K562 (cell line): ENCODE measurements at regions not wholly inside any gene's neighbourhood (a gene's known extent, or its start where the extent isn't known, plus 50 kb on each side); places are given as distances from the start of the nearest gene placed in this dataset.

Experiments
- ATAC-seq: fragments of 200-7000 bp; cut with Tn5 transposase; 3 replicates; pipeline ENCODE4 v1.9.1; 2020; ENCODE audit warnings: moderate library complexity
- BruUV-seq: library from RNA; stranded (reverse); fragments of 400-500 nt; replicated peaks from 2 replicates; lab custom pipeline; 2021; lab: Mats Ljungman, UMichigan
- CTCF ChIA-PET: fragments of 300-600 bp; formaldehyde crosslinking; extraction: SDS; loops from one replicate; lab custom pipeline; 2021; ENCODE audit warnings: low intra/inter-chr PET ratio; lab: Yijun Ruan, JAX
- POLR2A ChIA-PET: fragments of 300-600, 350-650 bp; sonication (Branson Sonifier 250); formaldehyde crosslinking; extraction: SDS; loops from one replicate; lab custom pipeline; 2021; ENCODE audit warnings: antibody characterized with exemption, inconsistent platforms; lab: Yijun Ruan, JAX
- DNase-seq, 4 experiments: peaks; one replicate each; pipeline versions ENCODE4 v3.0.0 to v3.0.0-alpha.2; 2011 to 2018; ENCODE audit warnings: low spot score in 3 of 4, mixed read lengths in 3 of 4; ENCODE audit errors: extremely low read depth in 1 of 4
- FAIRE-seq: peaks from 2 replicates; lab custom pipeline; 2011; peaks lifted over from hg19 to GRCh38; lab: Jason Lieb, UNC
- H2AFZ ChIP-seq: 2 replicates; pipeline ENCODE4 v1.6.0; 2011; ENCODE audit warnings: low read depth, low read length, control low read depth, inconsistent platforms
- H3K27ac ChIP-seq: fragments of 200-600 bp; 3 replicates; pipeline ENCODE4 v1.8.0; 2011; ENCODE audit warnings: low read depth, mild to moderate bottlenecking, control low read depth, inconsistent platforms, low read length, moderate library complexity, mixed read lengths; ENCODE audit errors: extremely low read depth
- H3K27me3 ChIP-seq, 2 experiments: fragments of 300-600 bp in 1 of 2; 2 replicates in 1 of 2; 3 replicates in 1 of 2; pipeline versions ENCODE4 v1.6.0 to v1.8.0; 2011; ENCODE audit warnings: inconsistent platforms in 2 of 2, low read length in 2 of 2, mild to moderate bottlenecking in 1 of 2, mixed read lengths in 1 of 2, moderate library complexity in 1 of 2; ENCODE audit not compliant: control insufficient read depth in 2 of 2, insufficient read depth in 2 of 2
- H3K36me3 ChIP-seq: fragments of 300-600 bp; 3 replicates; pipeline ENCODE4 v1.8.0; 2011; ENCODE audit warnings: mild to moderate bottlenecking, low read length, inconsistent platforms; ENCODE audit not compliant: control insufficient read depth, insufficient read depth
- H3K4me1 ChIP-seq, 2 experiments: fragments of 200-600 bp in 1 of 2; replicated peaks in 1 of 2; 2 replicates in 1 of 2; 3 replicates in 1 of 2; pipeline versions ENCODE4 v1.5.1 to v1.8.0; 2011; ENCODE audit warnings: inconsistent platforms in 2 of 2, low read length in 2 of 2, mild to moderate bottlenecking in 1 of 2, mixed read lengths in 1 of 2, moderate library complexity in 1 of 2; ENCODE audit not compliant: control insufficient read depth in 2 of 2, insufficient read depth in 2 of 2
- H3K4me2 ChIP-seq: 2 replicates; pipeline ENCODE4 v1.6.1; 2011; ENCODE audit warnings: low read length, control low read depth, inconsistent platforms, mixed read lengths; ENCODE audit not compliant: insufficient read depth
- H3K4me3 ChIP-seq: fragments of 200-600 bp; sonication (generic), shearing (Covaris generic); 2 replicates; pipeline ENCODE4 v1.5.1; 2016; ENCODE audit warnings: control low read depth, inconsistent platforms
- H3K79me2 ChIP-seq: fragments of 200-600 bp; 3 replicates; pipeline ENCODE4 v1.8.0; 2011; ENCODE audit warnings: low read length, inconsistent platforms; ENCODE audit not compliant: control insufficient read depth, insufficient read depth
- H3K9ac ChIP-seq, 2 experiments: 2 replicates each; pipeline versions ENCODE4 v1.6.0 to v1.6.1; 2011; ENCODE audit warnings: low read depth in 2 of 2, low read length in 2 of 2, control low read depth in 1 of 2, inconsistent platforms in 1 of 2, mild to moderate bottlenecking in 1 of 2, mixed read lengths in 1 of 2; ENCODE audit not compliant: insufficient read depth in 1 of 2
- H3K9me1 ChIP-seq: one replicate; pipeline ENCODE4 v1.6.0; 2011; ENCODE audit warnings: inconsistent platforms, mild to moderate bottlenecking, low read length, moderate library complexity; ENCODE audit not compliant: control insufficient read depth, insufficient read depth
- H3K9me3 ChIP-seq: replicated peaks from 2 replicates; pipeline ENCODE4 v1.5.1; 2011; ENCODE audit warnings: low read depth, low read length, inconsistent platforms; ENCODE audit not compliant: control insufficient read depth, insufficient read depth
- H4K20me1 ChIP-seq: replicated peaks from 2 replicates; pipeline ENCODE4 v1.6.1; 2011; ENCODE audit warnings: low read length, inconsistent platforms, mixed read lengths; ENCODE audit not compliant: control insufficient read depth, insufficient read depth
- ATF1 ChIP-seq, 2 experiments: fragments of 450-650 bp in 1 of 2; IDR thresholded peaks; 2 replicates each; pipeline ENCODE4 v1.6.1; 2016; ENCODE audit warnings: missing compliant biosample characterization in 1 of 2, missing genetic modification characterization in 1 of 2
- CTCF ChIP-seq, 3 experiments: IDR thresholded peaks in 2 of 3; conservative IDR thresholded peaks in 1 of 3; 2 replicates each; pipeline ENCODE4 v1.5.1; 2011 to 2012; ENCODE audit warnings: low read length in 3 of 3, mild to moderate bottlenecking in 3 of 3, control low read depth in 2 of 3, improper control_type of control experiment in 1 of 3, inconsistent platforms in 1 of 3, low read depth in 1 of 3, mixed read lengths in 1 of 3, moderate library complexity in 1 of 3; ENCODE audit not compliant: insufficient read depth in 2 of 3
- GATA2 ChIP-seq: sonication (generic); formaldehyde crosslinking; IDR thresholded peaks from 2 replicates; pipeline ENCODE4 v1.4.0; 2020; ENCODE audit warnings: mild to moderate bottlenecking, missing genetic modification reagents
- RAD21 ChIP-seq, 2 experiments: fragments of 250-450 bp in 1 of 2; fragments of 450-650 bp in 1 of 2; sonication (Bioruptor Pico) in 1 of 2; formaldehyde crosslinking in 1 of 2; IDR thresholded peaks in 1 of 2; conservative IDR thresholded peaks in 1 of 2; 2 replicates each; pipeline versions ENCODE4 v1.4.0 to v1.8.0; 2020 to 2022; ENCODE audit warnings: mild to moderate bottlenecking in 2 of 2, moderate library complexity in 1 of 2
- RUNX1 ChIP-seq: sonication (generic); IDR thresholded peaks from 2 replicates; pipeline ENCODE4 v1.6.1; 2016; ENCODE audit warnings: antibody characterized with exemption, low read depth
- SMC3 ChIP-seq: conservative IDR thresholded peaks from 2 replicates; pipeline ENCODE4 v1.6.1; 2011; ENCODE audit warnings: low read depth, low read length, improper control_type of control experiment; ENCODE audit not compliant: insufficient read depth
- SNAPC5 ChIP-seq: fragments of 250-450 bp; sonication (Bioruptor Pico); IDR thresholded peaks from 2 replicates; pipeline ENCODE4 v1.8.0; 2021; ENCODE audit warnings: moderate library complexity, mild to moderate bottlenecking, inconsistent platforms
- STAT5B ChIP-seq: fragments of 250-450 bp; sonication (Bioruptor Pico); IDR thresholded peaks from 2 replicates; pipeline ENCODE4 v1.8.0; 2021; ENCODE audit warnings: mild to moderate bottlenecking, inconsistent platforms
- TCF7L2 ChIP-seq: fragments of 150-350 bp; IDR thresholded peaks from 2 replicates; pipeline ENCODE4 v1.6.1; 2016; ENCODE audit warnings: low read depth, mild to moderate bottlenecking, low read length, moderate library complexity
- ZNF212 ChIP-seq: fragments of 450-650 bp; formaldehyde crosslinking; IDR thresholded peaks from 2 replicates; pipeline ENCODE4 v1.4.0; 2020; ENCODE audit warnings: mild to moderate bottlenecking
- ZNF232 ChIP-seq: sonication (generic); formaldehyde crosslinking; IDR thresholded peaks from 2 replicates; pipeline ENCODE4 v1.8.0; 2022; ENCODE audit warnings: mild to moderate bottlenecking, missing genetic modification reagents
- WGBS: fragments of 100-300 bp; shearing (Covaris generic); methylation state at CpG from one replicate; pipeline ENCODE4 v1.1.6; 2016; ENCODE audit warnings: low coverage, mixed read lengths; ENCODE audit not compliant: insufficient coverage; ENCODE audit errors: missing lambda C conversion rate; 5-methylcytosine and 5-hydroxymethylcytosine counted together
- in situ Hi-C: fragments of 300-500 bp; cut with MboI; formaldehyde crosslinking; loops from 4 replicates; pipeline ENCODE4 v1.15.0; 2018; ENCODE audit warnings: inconsistent platforms, mixed read lengths
- intact Hi-C: fragments of 100-400 bp; cut with micrococcal nuclease; formaldehyde crosslinking; loops from 2 replicates; pipeline ENCODE4 v1.14.2; 2022

- Histone ChIP-seq H2AFZ (no peak overlapping the region), H3K27ac (no peak overlapping the region), H3K27me3 (peaks cover 0 to 5% of the 10 kb centered on the region in 2 experiments; a peak in 1 of 5 replicates), H3K4me1 (no peaks in the 10 kb centered on the region), H3K36me3 (no peaks in the 10 kb centered on the region), H3K4me2 (no peak overlapping the region), H3K79me2 (no peaks in the 10 kb centered on the region), H3K9me1 (no peaks in the 10 kb centered on the region), H3K9me3 (no peaks in the 10 kb centered on the region), H3K4me3 (no peak overlapping the region), H4K20me1 (no peaks in the 10 kb centered on the region), H3K9ac (no peak overlapping the region)
- BruUV-seq: no TSS peak
- 0% methylated on average over 6 of the region's 6 CpGs for WGBS
- in situ Hi-C loops: no loop called here
- DNase-seq (no peak), ATAC-seq (no peak), FAIRE-seq (no peak)
- CTCF ChIA-PET: no interaction called here
- intact Hi-C loops: no loop called here
- POLR2A ChIA-PET: no interaction called here
- no peak for TF ChIP-seq GATA2
- TF ChIP-seq ZNF232: no peak
- TF ChIP-seq TCF7L2: no peak
- no peak for TF ChIP-seq STAT5B
These were observed 690.6 kb downstream of the TBC1D22A start for GRCh38 chr22:47453049-47453448.

GRCh38 chr22:47452184-47452583 lies 689.7 kb downstream of the TBC1D22A start:
- Histone ChIP-seq H3K4me3 (no peak overlapping the region), H4K20me1 (no peaks in the 10 kb centered on the region), H3K4me2 (no peak overlapping the region), H3K9me3 (no peaks in the 10 kb centered on the region), H3K27me3 (no peaks in the 10 kb centered on the region; a peak in 1 of 5 replicates), H2AFZ (no peak overlapping the region), H3K9ac (no peak overlapping the region), H3K79me2 (no peaks in the 10 kb centered on the region), H3K4me1 (no peaks in the 10 kb centered on the region), H3K27ac (no peak overlapping the region), H3K9me1 (no peaks in the 10 kb centered on the region), H3K36me3 (no peaks in the 10 kb centered on the region)
- no TSS peak for BruUV-seq
- WGBS: 3% methylated on average over 2 of the region's 2 CpGs
- FAIRE-seq (peak; percentile 66), ATAC-seq (peak; percentile 90), DNase-seq (peak; percentile 57 to 70 (median 67))
- ChIA-PET CTCF (no interaction called here), POLR2A (no interaction called here)
- in situ Hi-C loops (no loop called here), intact Hi-C loops (no loop called here)
- TF ChIP-seq SMC3 (0 out of 2 replicates have a peak, but pooled peaks have one; percentile 30), RUNX1 (no peak), RAD21 (CRISPR knock-in tag; conservative IDR thresholded peaks at IDR 0.05 in 1 of 2, IDR thresholded peaks at IDR 0.05 in 1 of 2) (peak in 1 of 2 experiments; percentile 54; a peak in 2 of 4 replicates), ATF1 (CRISPR knock-in tag; IDR thresholded peaks at IDR 0.05) (no peak), ATF1 (tag; IDR thresholded peaks at IDR 0.05) (no peak), SNAPC5 (CRISPR knock-in tag) (no peak), ZNF212 (CRISPR knock-in tag) (no peak), CTCF (IDR thresholded peaks at IDR 0.05 in 2 of 3, conservative IDR thresholded peaks at IDR 0.05 in 1 of 3; ENCODE audit: insufficient read depth in 2 of 3, low read depth in 1 of 3, low read length in 3 of 3) (peak; percentile 80 to 97 (median 95))
